Peyer's patch (tissue), 4 donors: ENCODE measurements at regions not wholly inside any gene's neighbourhood (a gene's known extent, or its start where the extent isn't known, plus 50 kb on each side); places are given as distances from the start of the nearest gene placed in this dataset.
A peak's percentile ranks its signal among the peaks of the same experiment; 100 is the strongest.

ENCODE experiments used
- DNase-seq, 3 donors: peaks; one replicate each; pipeline ENCODE4 v3.0.0-alpha.2; 2017 to 2019
- H3K27ac ChIP-seq, 4 donors: fragments of 200-600 bp; sonication (generic); one replicate each; pipeline ENCODE4 v1.5.1; 2016 to 2019
- H3K27me3 ChIP-seq, 2 donors: fragments of 200-600 bp; sonication (generic); one replicate each; pipeline ENCODE4 v1.5.1; 2019
- H3K36me3 ChIP-seq, 3 donors: fragments of 200-600 bp; sonication (generic); one replicate each; pipeline ENCODE4 v1.5.1; 2016 to 2019
- H3K4me1 ChIP-seq, 4 donors: fragments of 200-600 bp; sonication (generic); one replicate each; pipeline ENCODE4 v1.5.1; 2016 to 2019
- H3K4me3 ChIP-seq, 4 donors: fragments of 200-600 bp; sonication (generic); 1 replicate in 3 of 4; 2 replicates in 1 of 4; pipeline ENCODE4 v1.5.1; 2016 to 2019; ENCODE audit warnings: mild to moderate bottlenecking in 1 of 4
- H3K9me3 ChIP-seq, 4 donors: fragments of 200-600 bp; sonication (generic); one replicate each; pipeline ENCODE4 v1.5.1; 2016 to 2019; ENCODE audit warnings: mild to moderate bottlenecking in 1 of 4
- POLR2A ChIP-seq, 2 donors: fragments of 450-650 bp; IDR thresholded peaks; one replicate each; pipeline ENCODE4 v1.5.1; 2017; ENCODE audit warnings: antibody characterized with exemption in 2 of 2, mild to moderate bottlenecking in 2 of 2, moderate library complexity in 2 of 2
- TF ChIP-seq, protein P1 (sequence below), 6 experiments: fragments of 450-650 bp in 4 of 6; fragments of 200-600 bp in 2 of 6; sonication (generic) in 1 of 6; IDR thresholded peaks; one replicate each; pipeline ENCODE4 v1.5.1; 2017 to 2019; ENCODE audit warnings: antibody characterized with exemption in 6 of 6, mild to moderate bottlenecking in 3 of 6, moderate library complexity in 1 of 6

GRCh38 chr2:196245378-196246140 lies 74.2 kb upstream of the STK17B start:
- H3K36me3 ChIP-seq, result no peaks in the 10 kb centered on the region
- H3K9me3 ChIP-seq, result no peaks in the 10 kb centered on the region
- no peak overlapping the region for H3K4me3 ChIP-seq
- H3K27me3 ChIP-seq, result no peaks in the 10 kb centered on the region
- peak overlapping the region in 1 of 4 donors; percentile 14 for H3K27ac ChIP-seq
- peaks cover 0 to 25% (median 10%) of the 10 kb centered on the region in 4 donors for H3K4me1 ChIP-seq
- TF ChIP-seq, protein P1, sequence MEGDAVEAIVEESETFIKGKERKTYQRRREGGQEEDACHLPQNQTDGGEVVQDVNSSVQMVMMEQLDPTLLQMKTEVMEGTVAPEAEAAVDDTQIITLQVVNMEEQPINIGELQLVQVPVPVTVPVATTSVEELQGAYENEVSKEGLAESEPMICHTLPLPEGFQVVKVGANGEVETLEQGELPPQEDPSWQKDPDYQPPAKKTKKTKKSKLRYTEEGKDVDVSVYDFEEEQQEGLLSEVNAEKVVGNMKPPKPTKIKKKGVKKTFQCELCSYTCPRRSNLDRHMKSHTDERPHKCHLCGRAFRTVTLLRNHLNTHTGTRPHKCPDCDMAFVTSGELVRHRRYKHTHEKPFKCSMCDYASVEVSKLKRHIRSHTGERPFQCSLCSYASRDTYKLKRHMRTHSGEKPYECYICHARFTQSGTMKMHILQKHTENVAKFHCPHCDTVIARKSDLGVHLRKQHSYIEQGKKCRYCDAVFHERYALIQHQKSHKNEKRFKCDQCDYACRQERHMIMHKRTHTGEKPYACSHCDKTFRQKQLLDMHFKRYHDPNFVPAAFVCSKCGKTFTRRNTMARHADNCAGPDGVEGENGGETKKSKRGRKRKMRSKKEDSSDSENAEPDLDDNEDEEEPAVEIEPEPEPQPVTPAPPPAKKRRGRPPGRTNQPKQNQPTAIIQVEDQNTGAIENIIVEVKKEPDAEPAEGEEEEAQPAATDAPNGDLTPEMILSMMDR (IDR thresholded peaks at IDR 0.05), result no peak
- TF ChIP-seq POLR2A (IDR thresholded peaks at IDR 0.05), result no peak
- no peak for DNase-seq

GRCh38 chr2:196247114-196247975 lies 76.0 kb upstream of the STK17B start:
- no peaks in the 10 kb centered on the region for H3K9me3 ChIP-seq
- no peaks in the 10 kb centered on the region for H3K27me3 ChIP-seq
- H3K4me3 ChIP-seq, result no peak overlapping the region
- DNase-seq, result no peak
- TF ChIP-seq POLR2A (IDR thresholded peaks at IDR 0.05), result no peak
- H3K4me1 ChIP-seq, result peaks cover 0 to 25% (median 0%) of the 10 kb centered on the region in 4 donors
- H3K27ac ChIP-seq, result peak overlapping the region in 1 of 4 donors; percentile 62
- H3K36me3 ChIP-seq, result no peaks in the 10 kb centered on the region

DNA sequence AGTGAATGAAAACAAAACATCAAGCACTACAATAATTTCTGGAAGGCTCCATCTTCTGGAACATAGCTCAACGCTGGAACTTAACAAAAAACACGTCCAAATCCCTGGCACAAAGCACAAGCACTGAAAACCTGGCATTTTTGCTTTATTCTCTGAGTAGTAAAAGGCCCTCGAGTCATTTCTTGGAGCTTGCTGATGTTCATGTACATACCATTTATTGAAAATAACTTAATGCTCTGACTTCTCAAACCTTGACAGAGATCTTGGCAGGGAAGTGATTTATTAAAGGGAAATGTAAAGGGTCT lies 76.5 kb upstream of the STK17B start:
- Histone ChIP-seq H3K9me3 (no peaks in the 10 kb centered on the region), H3K4me1 (peaks cover 0 to 25% (median 0%) of the 10 kb centered on the region in 4 donors), H3K4me3 (no peak overlapping the region), H3K27ac (peak overlapping the region in 1 of 4 donors; percentile 62), H3K36me3 (no peaks in the 10 kb centered on the region), H3K27me3 (no peaks in the 10 kb centered on the region)
- no peak for TF ChIP-seq POLR2A (IDR thresholded peaks at IDR 0.05)
- TF ChIP-seq, protein P1 (IDR thresholded peaks at IDR 0.05), result no peak
- no peak for DNase-seq

GRCh38 chr2:196248467-196249094 lies 77.2 kb upstream of the STK17B start:
- peak overlapping the region in 1 of 4 donors; percentile 62 for H3K27ac ChIP-seq

DNA sequence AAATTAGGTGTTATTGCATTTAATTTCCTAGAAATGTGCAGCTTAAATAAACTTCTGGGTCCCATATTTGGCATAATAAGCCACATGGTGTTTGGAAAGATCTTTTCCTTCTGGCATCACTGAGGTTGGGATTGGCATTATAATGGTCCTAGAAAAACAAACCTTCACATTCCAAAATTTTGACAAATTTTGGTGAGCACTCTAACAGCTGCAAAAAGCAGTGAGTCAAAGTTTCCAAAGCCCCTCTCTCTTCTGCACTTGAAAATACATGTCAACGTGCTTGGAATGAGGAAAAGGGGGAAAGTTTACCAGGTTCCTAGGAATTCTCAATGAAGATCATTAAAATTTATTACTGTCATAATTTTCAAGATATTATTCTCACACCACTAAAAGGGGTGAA lies 77.8 kb upstream of the STK17B start:
- no peak for TF ChIP-seq POLR2A (IDR thresholded peaks at IDR 0.05)
- TF ChIP-seq, protein P1 (IDR thresholded peaks at IDR 0.05), result no peak
- no peaks in the 10 kb centered on the region for H3K27me3 ChIP-seq
- peaks cover 0 to 25% (median 0%) of the 10 kb centered on the region in 4 donors for H3K4me1 ChIP-seq
- peak overlapping the region in 2 of 4 donors; percentile 13 to 61 for H3K27ac ChIP-seq
- no peaks in the 10 kb centered on the region for H3K9me3 ChIP-seq
- no peak for DNase-seq
- no peak overlapping the region for H3K4me3 ChIP-seq
- no peaks in the 10 kb centered on the region for H3K36me3 ChIP-seq

More at GRCh38 chr2:196248467-196249094, 77.2 kb upstream of the STK17B start:
- H3K4me1 ChIP-seq, result peaks cover 0 to 25% (median 0%) of the 10 kb centered on the region in 4 donors
- no peak for DNase-seq
- no peaks in the 10 kb centered on the region for H3K9me3 ChIP-seq
- TF ChIP-seq, protein P1 (IDR thresholded peaks at IDR 0.05), result no peak
- TF ChIP-seq POLR2A (IDR thresholded peaks at IDR 0.05), result no peak
- H3K27me3 ChIP-seq, result no peaks in the 10 kb centered on the region
- H3K4me3 ChIP-seq, result no peak overlapping the region
- H3K36me3 ChIP-seq, result no peaks in the 10 kb centered on the region
